PC-3 (cell line): ENCODE measurements at regions not wholly inside any gene's neighbourhood (a gene's known extent, or its start where the extent isn't known, plus 50 kb on each side); places are given as distances from the start of the nearest gene placed in this dataset.
A peak's percentile ranks its signal among the peaks of the same experiment; 100 is the strongest.

Experiments used
- ATAC-seq: fragments of 200-7000 bp; cut with Tn5 transposase; 2 replicates; pipeline ENCODE4 v1.9.1; 2020; ENCODE audit warnings: mild to moderate bottlenecking, moderate library complexity
- BruUV-seq: library from RNA; stranded (reverse); fragments of 400-500 nt; replicated peaks from 2 replicates; lab custom pipeline; 2021; lab: Mats Ljungman, UMichigan
- CTCF ChIA-PET: fragments of 300-600 bp; sonication (Branson Sonifier 250); formaldehyde crosslinking; loops from one replicate; lab custom pipeline; 2022; ENCODE audit warnings: antibody characterized with exemption; lab: Charles Lee
- POLR2A ChIA-PET: fragments of 300-600 bp; sonication (Branson Sonifier 250); formaldehyde crosslinking; loops from one replicate; lab custom pipeline; 2022; ENCODE audit warnings: antibody characterized with exemption; ENCODE audit not compliant: unreplicated experiment; lab: Charles Lee
- DNase-seq: peaks from one replicate; pipeline ENCODE4 v3.0.0-alpha.2; 2015
- H2AFZ ChIP-seq: fragments of 300-600 bp; sonication (generic); 2 replicates; pipeline ENCODE4 v1.6.0; 2016; ENCODE audit warnings: antibody characterized with exemption, low read length
- H3F3A ChIP-seq: fragments of 300-600 bp; sonication (generic); one replicate; pipeline ENCODE4 v1.6.0; 2017; ENCODE audit warnings: antibody characterized with exemption, low read length, control low read depth, mild to moderate bottlenecking; ENCODE audit not compliant: unreplicated experiment
- H3K27ac ChIP-seq: fragments of 300-600 bp; sonication (generic); 2 replicates; pipeline ENCODE4 v1.5.1; 2016; ENCODE audit warnings: mild to moderate bottlenecking, low read length
- H3K27me3 ChIP-seq: fragments of 300-600 bp; sonication (generic); 2 replicates; pipeline ENCODE4 v1.6.1; 2016; ENCODE audit warnings: low read length, mixed read lengths
- H3K36me3 ChIP-seq: fragments of 300-600 bp; sonication (generic); 2 replicates; pipeline ENCODE4 v1.6.1; 2016; ENCODE audit warnings: low read depth, mixed run types, low read length, mixed read lengths
- H3K4me1 ChIP-seq: fragments of 300-600 bp; sonication (generic); 2 replicates; pipeline ENCODE4 v1.5.1; 2016; ENCODE audit warnings: low read length; ENCODE audit not compliant: insufficient read depth
- H3K4me2 ChIP-seq: fragments of 300-600 bp; sonication (generic); 2 replicates; pipeline ENCODE4 v1.6.0; 2016; ENCODE audit warnings: low read length
- H3K4me3 ChIP-seq: fragments of 300-600 bp; sonication (generic); 2 replicates; pipeline ENCODE4 v1.5.1; 2016; ENCODE audit warnings: mild to moderate bottlenecking, low read length, mixed read lengths
- H3K79me2 ChIP-seq: fragments of 300-600 bp; sonication (generic); 2 replicates; pipeline ENCODE4 v1.6.1; 2017; ENCODE audit warnings: low read length, mixed read lengths
- H3K9ac ChIP-seq: fragments of 300-600 bp; sonication (generic); 2 replicates; pipeline ENCODE4 v1.6.0; 2016; ENCODE audit warnings: mild to moderate bottlenecking, low read length
- H3K9me2 ChIP-seq: fragments of 300-600 bp; sonication (generic); replicated peaks from 2 replicates; pipeline ENCODE4 v1.6.1; 2016; ENCODE audit warnings: mixed run types, low read length, mixed read lengths
- H3K9me3 ChIP-seq: fragments of 300-600 bp; sonication (generic); 2 replicates; pipeline ENCODE4 v1.6.1; 2016; ENCODE audit warnings: low read length, mixed read lengths
- H4K20me1 ChIP-seq: fragments of 300-600 bp; sonication (generic); 2 replicates; pipeline ENCODE4 v1.6.1; 2016; ENCODE audit warnings: low read length, mixed read lengths
- EZH2 ChIP-seq: fragments of 300-600 bp; sonication (generic); IDR thresholded peaks from one replicate; pipeline ENCODE4 v1.6.1; 2017; ENCODE audit warnings: antibody characterized with exemption, mild to moderate bottlenecking, low read length; ENCODE audit not compliant: unreplicated experiment
- EZH2phosphoT487 ChIP-seq: fragments of 300-600 bp; sonication (generic); IDR thresholded peaks from 2 replicates; pipeline ENCODE4 v1.6.1; 2018; ENCODE audit warnings: mild to moderate bottlenecking, antibody characterized with exemption, low read length, borderline replicate concordance
- intact Hi-C: fragments of 100-400 bp; cut with micrococcal nuclease; formaldehyde crosslinking; loops from 2 replicates; pipeline ENCODE4 v1.9.0; 2023
- TF ChIP-seq, protein P1 (sequence below): fragments of 300-600 bp; sonication (generic); conservative IDR thresholded peaks from 2 replicates; pipeline ENCODE4 v1.5.1; 2017; ENCODE audit warnings: antibody characterized with exemption, low read depth, mild to moderate bottlenecking, low read length

DNA sequence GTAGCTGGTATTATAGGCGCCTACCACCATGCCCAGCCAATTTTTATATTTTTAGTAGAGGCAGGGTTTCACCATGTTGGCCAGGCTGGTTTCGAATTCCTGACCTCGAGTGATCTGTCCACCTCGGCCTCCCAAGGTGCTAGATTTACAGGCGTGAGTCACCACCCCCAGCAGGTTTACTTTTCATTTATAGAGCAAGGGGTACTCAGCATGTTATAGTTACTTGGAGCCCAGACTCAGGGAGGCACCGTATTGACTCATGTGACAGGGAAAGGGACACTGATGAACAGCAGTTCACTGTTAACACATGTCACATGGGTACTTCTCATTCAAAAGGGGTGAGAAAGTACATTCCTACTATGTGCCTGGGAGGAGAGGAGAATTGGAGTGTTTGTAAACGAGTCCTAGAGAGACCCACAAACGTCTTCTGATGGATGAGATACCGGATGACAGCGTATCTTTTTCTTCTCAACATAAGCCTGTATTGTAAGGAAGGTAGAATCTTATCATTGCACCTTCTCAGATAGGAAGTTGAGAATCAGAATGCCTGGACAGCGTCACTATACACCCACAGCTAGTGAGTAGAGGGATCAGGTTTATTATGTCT lies 510.0 kb downstream of the USP25 start:
- Histone ChIP-seq H3K9me2 (no peaks in the 10 kb centered on the region), H3K9me3 (no peaks in the 10 kb centered on the region), H3K9ac (no peak overlapping the region), H3F3A (no peaks in the 10 kb centered on the region), H3K4me1 (no peaks in the 10 kb centered on the region), H3K27ac (no peak overlapping the region), H3K4me2 (no peak overlapping the region), H4K20me1 (no peaks in the 10 kb centered on the region), H3K4me3 (no peak overlapping the region), H2AFZ (no peak overlapping the region), H3K36me3 (no peaks in the 10 kb centered on the region), H3K27me3 (peaks cover 14% of the 10 kb centered on the region; the same call in 1 of the 2 replicates), H3K79me2 (no peaks in the 10 kb centered on the region)
- POLR2A ChIA-PET, result no interaction called here
- TF ChIP-seq EZH2phosphoT487 (no peak), EZH2 (no peak)
- TF ChIP-seq, protein P1, sequence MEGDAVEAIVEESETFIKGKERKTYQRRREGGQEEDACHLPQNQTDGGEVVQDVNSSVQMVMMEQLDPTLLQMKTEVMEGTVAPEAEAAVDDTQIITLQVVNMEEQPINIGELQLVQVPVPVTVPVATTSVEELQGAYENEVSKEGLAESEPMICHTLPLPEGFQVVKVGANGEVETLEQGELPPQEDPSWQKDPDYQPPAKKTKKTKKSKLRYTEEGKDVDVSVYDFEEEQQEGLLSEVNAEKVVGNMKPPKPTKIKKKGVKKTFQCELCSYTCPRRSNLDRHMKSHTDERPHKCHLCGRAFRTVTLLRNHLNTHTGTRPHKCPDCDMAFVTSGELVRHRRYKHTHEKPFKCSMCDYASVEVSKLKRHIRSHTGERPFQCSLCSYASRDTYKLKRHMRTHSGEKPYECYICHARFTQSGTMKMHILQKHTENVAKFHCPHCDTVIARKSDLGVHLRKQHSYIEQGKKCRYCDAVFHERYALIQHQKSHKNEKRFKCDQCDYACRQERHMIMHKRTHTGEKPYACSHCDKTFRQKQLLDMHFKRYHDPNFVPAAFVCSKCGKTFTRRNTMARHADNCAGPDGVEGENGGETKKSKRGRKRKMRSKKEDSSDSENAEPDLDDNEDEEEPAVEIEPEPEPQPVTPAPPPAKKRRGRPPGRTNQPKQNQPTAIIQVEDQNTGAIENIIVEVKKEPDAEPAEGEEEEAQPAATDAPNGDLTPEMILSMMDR, result no peak
- no TSS peak for BruUV-seq
- CTCF ChIA-PET, result no interaction called here
- peak; percentile 70 for ATAC-seq
- intact Hi-C loops, result loop anchor here (5.0 kb wide), 1 partner anchor 62 kb away; no protein-coding TSS in a partner anchor
- DNase-seq, result peak; percentile 44

DNA sequence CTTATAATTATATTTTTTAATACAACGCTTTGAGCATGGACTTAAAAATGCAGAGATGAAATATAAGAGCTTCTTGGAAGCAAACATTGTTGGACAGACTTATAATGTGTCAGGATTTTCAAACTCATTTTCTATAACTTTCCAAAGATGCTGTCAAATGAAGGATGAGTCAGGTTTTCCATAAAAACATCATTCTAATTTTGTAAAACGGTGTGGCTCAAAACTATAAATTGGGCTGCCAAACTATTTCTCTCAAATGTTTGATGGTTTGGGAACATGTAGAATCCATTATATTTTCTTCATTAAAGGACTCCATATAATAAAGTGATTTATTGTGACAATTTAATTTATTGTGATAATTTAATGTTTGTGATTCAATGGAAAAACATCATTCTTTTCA lies 511.2 kb downstream of the USP25 start:
- ChIA-PET CTCF (no interaction called here), POLR2A (no interaction called here)
- Histone ChIP-seq H3K9me3 (no peaks in the 10 kb centered on the region), H3K4me2 (no peak overlapping the region), H3F3A (no peaks in the 10 kb centered on the region), H3K27me3 (peaks cover 9% of the 10 kb centered on the region; the same call in 1 of the 2 replicates), H3K9ac (no peak overlapping the region), H3K27ac (no peak overlapping the region), H2AFZ (no peak overlapping the region), H3K9me2 (no peaks in the 10 kb centered on the region), H3K4me1 (no peaks in the 10 kb centered on the region), H3K36me3 (no peaks in the 10 kb centered on the region), H4K20me1 (no peaks in the 10 kb centered on the region), H3K4me3 (no peak overlapping the region), H3K79me2 (no peaks in the 10 kb centered on the region)
- no peak for TF ChIP-seq EZH2phosphoT487
- no peak for DNase-seq
- intact Hi-C loops, result no loop called here
- no TSS peak for BruUV-seq
- ATAC-seq, result no peak

DNA sequence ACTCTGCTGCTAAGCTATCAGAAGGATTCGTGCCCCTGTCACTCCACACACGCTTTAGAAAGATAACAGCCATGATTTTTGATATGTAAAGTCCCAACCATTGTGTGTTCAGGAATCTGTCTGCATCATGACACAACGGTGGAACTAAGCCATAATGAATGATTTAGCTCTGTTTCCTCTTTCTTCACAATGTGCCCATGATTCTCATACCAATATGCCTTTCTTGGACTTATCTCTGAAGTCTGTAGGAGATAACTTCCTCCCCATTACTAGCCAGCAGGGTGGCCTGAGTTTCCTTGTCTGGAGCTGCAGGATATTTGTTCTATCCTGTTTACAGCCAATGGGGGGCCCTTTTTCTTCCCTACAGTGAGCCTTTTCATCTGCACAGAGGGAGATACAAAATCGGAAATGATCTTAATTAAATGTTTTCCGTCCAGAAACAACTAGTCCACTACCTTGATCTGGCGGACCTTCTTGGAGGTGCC lies 511.7 kb downstream of the USP25 start:
- intact Hi-C loops, result no loop called here
- no peak for DNase-seq
- CTCF ChIA-PET, result no interaction called here
- Histone ChIP-seq H3K9me2 (no peaks in the 10 kb centered on the region), H3K79me2 (no peaks in the 10 kb centered on the region), H3K36me3 (no peaks in the 10 kb centered on the region), H3K4me1 (no peaks in the 10 kb centered on the region), H3F3A (no peaks in the 10 kb centered on the region), H2AFZ (no peak overlapping the region), H3K27me3 (peaks cover 8% of the 10 kb centered on the region; the same call in 1 of the 2 replicates), H3K4me2 (no peak overlapping the region), H3K9me3 (no peaks in the 10 kb centered on the region), H3K9ac (no peak overlapping the region), H3K4me3 (no peak overlapping the region), H3K27ac (no peak overlapping the region), H4K20me1 (no peaks in the 10 kb centered on the region)
- no peak for ATAC-seq
- no peak for TF ChIP-seq EZH2
- no peak for TF ChIP-seq EZH2phosphoT487
- TF ChIP-seq, protein P1, result no peak
- POLR2A ChIA-PET, result no interaction called here
- BruUV-seq, result no TSS peak
